D721Med (cell line): ENCODE measurements at regions not wholly inside any gene's neighbourhood (a gene's known extent, or its start where the extent isn't known, plus 50 kb on each side); places are given as distances from the start of the nearest gene placed in this dataset.

ENCODE experiments used
- DNase-seq: peaks from one replicate; pipeline ENCODE4 v3.0.0; 2011; ENCODE audit warnings: low spot score; ENCODE audit not compliant: insufficient read length
- FAIRE-seq: peaks from 2 replicates; lab custom pipeline; 2011; peaks lifted over from hg19 to GRCh38; lab: Jason Lieb, UNC
- CTCF ChIP-seq: IDR thresholded peaks from 2 replicates; pipeline ENCODE4 v1.5.1; 2012; ENCODE audit warnings: mild to moderate bottlenecking, control low read depth; ENCODE audit not compliant: insufficient read depth; ENCODE audit errors: missing control alignments

GRCh38 chr2:78870343-78870967, 155.0 kb upstream of the REG3G start:
- TF ChIP-seq CTCF: no peak
- DNase-seq: no peak

GRCh38 chr2:78873526-78873925, 152.0 kb upstream of the REG3G start:
- DNase-seq (no peak), FAIRE-seq (no peak)
- no peak for TF ChIP-seq CTCF

More at GRCh38 chr2:78870343-78870967, 155.0 kb upstream of the REG3G start:
- FAIRE-seq: no peak

GRCh38 chr2:78876316-78876688, 149.2 kb upstream of the REG3G start:
- DNase-seq (no peak), FAIRE-seq (no peak)
- no peak for TF ChIP-seq CTCF

- no peak for TF ChIP-seq CTCF
- DNase-seq (no peak), FAIRE-seq (no peak)
Observed at GRCh38 chr2:78887446-78887845, 138.1 kb upstream of the REG3G start.

- DNase-seq: no peak
- no peak for FAIRE-seq
- no peak for TF ChIP-seq CTCF
Observed at GRCh38 chr2:78890935-78891334, 134.6 kb upstream of the REG3G start.

GRCh38 chr2:78892295-78892694, 133.2 kb upstream of the REG3G start:
- no peak for TF ChIP-seq CTCF
- no peak for FAIRE-seq
- no peak for DNase-seq

- no peak for FAIRE-seq
- DNase-seq: no peak
- no peak for TF ChIP-seq CTCF
Observed at GRCh38 chr2:78895022-78895421, 130.5 kb upstream of the REG3G start.
